ENCODE measurements at regions not wholly inside any gene's neighbourhood (a gene's known extent, or its start where the extent isn't known, plus 50 kb on each side); places are given as distances from the start of the nearest gene placed in this dataset.

DNA sequence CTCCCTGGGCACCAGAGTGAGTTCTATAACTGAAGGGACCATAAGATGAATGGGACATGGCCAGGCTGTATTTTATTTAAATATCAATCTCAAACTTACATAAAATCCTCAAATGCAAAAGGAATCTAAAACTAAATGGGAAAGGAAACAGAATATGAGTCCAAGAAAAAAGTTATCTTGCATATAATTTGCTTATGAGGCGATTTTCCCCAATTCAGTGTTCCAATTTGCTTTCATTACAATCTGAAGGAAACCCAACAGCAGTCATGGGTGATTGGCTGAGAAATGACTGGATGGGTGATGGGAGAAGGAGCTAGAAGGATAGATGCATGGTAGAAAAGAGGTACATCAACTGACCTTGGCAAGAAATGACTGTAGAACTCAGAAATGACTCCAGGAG, 511.3 kb upstream of the TENM3 start:
- TF ChIP-seq JUNB (IDR thresholded peaks at IDR 0.05) (no peak), CREM (IDR thresholded peaks at IDR 0.05; ENCODE audit: low read depth) (no peak), EZH2 (IDR thresholded peaks at IDR 0.05; ENCODE audit: borderline replicate concordance, control insufficient read depth, low read depth, low read length) (no peak), CEBPB (IDR thresholded peaks at IDR 0.05; ENCODE audit: borderline replicate concordance in 1 of 2, low read depth in 2 of 2, low read length in 2 of 2) (no peak), MXI1 (IDR thresholded peaks at IDR 0.05; ENCODE audit: low read depth, low read length) (no peak), POLR2A (IDR thresholded peaks at IDR 0.05; ENCODE audit: low read depth, low read length) (no peak), NBN (IDR thresholded peaks at IDR 0.05) (no peak), GABPA (IDR thresholded peaks at IDR 0.05; ENCODE audit: low read depth) (no peak), TCF12 (IDR thresholded peaks at IDR 0.05; ENCODE audit: low read depth, low read length) (no peak), ASH2L (IDR thresholded peaks at IDR 0.05; ENCODE audit: borderline replicate concordance, low read depth) (no peak), FOS (IDR thresholded peaks at IDR 0.05; ENCODE audit: borderline replicate concordance, extremely low read depth, insufficient read length) (no peak), PML (IDR thresholded peaks at IDR 0.05; ENCODE audit: low read length) (no peak)
- TF ChIP-seq, protein P1, sequence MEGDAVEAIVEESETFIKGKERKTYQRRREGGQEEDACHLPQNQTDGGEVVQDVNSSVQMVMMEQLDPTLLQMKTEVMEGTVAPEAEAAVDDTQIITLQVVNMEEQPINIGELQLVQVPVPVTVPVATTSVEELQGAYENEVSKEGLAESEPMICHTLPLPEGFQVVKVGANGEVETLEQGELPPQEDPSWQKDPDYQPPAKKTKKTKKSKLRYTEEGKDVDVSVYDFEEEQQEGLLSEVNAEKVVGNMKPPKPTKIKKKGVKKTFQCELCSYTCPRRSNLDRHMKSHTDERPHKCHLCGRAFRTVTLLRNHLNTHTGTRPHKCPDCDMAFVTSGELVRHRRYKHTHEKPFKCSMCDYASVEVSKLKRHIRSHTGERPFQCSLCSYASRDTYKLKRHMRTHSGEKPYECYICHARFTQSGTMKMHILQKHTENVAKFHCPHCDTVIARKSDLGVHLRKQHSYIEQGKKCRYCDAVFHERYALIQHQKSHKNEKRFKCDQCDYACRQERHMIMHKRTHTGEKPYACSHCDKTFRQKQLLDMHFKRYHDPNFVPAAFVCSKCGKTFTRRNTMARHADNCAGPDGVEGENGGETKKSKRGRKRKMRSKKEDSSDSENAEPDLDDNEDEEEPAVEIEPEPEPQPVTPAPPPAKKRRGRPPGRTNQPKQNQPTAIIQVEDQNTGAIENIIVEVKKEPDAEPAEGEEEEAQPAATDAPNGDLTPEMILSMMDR (IDR thresholded peaks at IDR 0.05 in 2 of 3, conservative IDR thresholded peaks at IDR 0.05 in 1 of 3; ENCODE audit: control insufficient read depth in 2 of 3, extremely low read depth in 1 of 3, insufficient read depth in 1 of 3, low read depth in 3 of 3, low read length in 3 of 3), result no peak

All from GM12878 (cell line).